ENCODE measurements at regions not wholly inside any gene's neighbourhood (a gene's known extent, or its start where the extent isn't known, plus 50 kb on each side); places are given as distances from the start of the nearest gene placed in this dataset.
A peak's percentile ranks its signal among the peaks of the same experiment; 100 is the strongest.

DNA sequence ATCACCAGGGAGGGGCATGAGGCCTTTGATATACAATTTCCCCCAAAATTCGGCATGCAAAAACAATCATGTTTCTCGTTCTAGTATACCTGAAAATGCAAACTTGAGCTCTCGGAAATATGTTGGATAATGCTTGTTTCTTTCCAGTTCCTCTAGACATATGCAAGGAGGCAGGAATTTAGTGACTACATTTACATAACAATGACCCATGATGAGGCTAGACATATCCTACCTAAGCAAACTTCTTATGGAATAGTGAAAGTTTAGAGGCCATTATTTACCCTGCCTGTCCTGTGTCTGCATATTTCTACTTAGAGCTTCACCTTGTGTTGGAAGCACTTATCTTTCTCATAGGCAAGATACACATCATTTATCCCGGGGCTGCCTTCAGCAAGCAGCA lies 514.6 kb downstream of the KCNJ2 start:
- Histone ChIP-seq H3K36me3 (ENCODE audit: control insufficient read depth, insufficient read depth, low read length) (no peaks in the 10 kb centered on the region), H3K4me3 (replicated peaks; ENCODE audit: low read depth, low read length) (no peak overlapping the region), H3K27me3 (replicated peaks; ENCODE audit: control insufficient read depth, insufficient read depth, low read length) (no peaks in the 10 kb centered on the region)
- TF ChIP-seq, protein P1, sequence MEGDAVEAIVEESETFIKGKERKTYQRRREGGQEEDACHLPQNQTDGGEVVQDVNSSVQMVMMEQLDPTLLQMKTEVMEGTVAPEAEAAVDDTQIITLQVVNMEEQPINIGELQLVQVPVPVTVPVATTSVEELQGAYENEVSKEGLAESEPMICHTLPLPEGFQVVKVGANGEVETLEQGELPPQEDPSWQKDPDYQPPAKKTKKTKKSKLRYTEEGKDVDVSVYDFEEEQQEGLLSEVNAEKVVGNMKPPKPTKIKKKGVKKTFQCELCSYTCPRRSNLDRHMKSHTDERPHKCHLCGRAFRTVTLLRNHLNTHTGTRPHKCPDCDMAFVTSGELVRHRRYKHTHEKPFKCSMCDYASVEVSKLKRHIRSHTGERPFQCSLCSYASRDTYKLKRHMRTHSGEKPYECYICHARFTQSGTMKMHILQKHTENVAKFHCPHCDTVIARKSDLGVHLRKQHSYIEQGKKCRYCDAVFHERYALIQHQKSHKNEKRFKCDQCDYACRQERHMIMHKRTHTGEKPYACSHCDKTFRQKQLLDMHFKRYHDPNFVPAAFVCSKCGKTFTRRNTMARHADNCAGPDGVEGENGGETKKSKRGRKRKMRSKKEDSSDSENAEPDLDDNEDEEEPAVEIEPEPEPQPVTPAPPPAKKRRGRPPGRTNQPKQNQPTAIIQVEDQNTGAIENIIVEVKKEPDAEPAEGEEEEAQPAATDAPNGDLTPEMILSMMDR (IDR thresholded peaks at IDR 0.05; ENCODE audit: insufficient read depth, low read length, poor library complexity, severe bottlenecking): no peak
- DNase-seq (ENCODE audit: extremely low read depth, insufficient read length): no peak

DNA sequence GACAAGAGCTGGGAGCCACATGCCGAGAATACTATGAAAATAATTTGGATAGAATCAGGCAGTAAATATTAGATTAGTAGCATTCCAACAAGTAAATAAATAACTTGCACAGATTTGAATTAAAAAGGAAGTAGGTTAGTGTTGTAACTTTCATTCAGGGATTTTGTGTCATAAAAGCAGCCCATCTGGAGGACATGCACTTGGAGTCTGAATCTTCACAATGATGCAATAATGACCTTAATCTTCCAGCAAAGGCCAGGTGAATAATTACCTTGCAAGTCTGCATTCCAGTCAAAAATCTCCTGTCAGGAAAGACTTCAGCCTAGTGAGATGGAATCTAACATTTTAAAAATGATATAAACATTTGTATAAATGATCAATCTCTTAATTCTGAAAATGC lies 518.1 kb downstream of the KCNJ2 start:
- TF ChIP-seq, protein P1 (IDR thresholded peaks at IDR 0.05; ENCODE audit: insufficient read depth, low read length, poor library complexity, severe bottlenecking): no peak
- Histone ChIP-seq H3K36me3 (ENCODE audit: control insufficient read depth, insufficient read depth, low read length) (no peaks in the 10 kb centered on the region), H3K4me3 (replicated peaks; ENCODE audit: low read depth, low read length) (no peak overlapping the region), H3K27me3 (replicated peaks; ENCODE audit: control insufficient read depth, insufficient read depth, low read length) (no peaks in the 10 kb centered on the region)
- DNase-seq (ENCODE audit: extremely low read depth, insufficient read length): no peak

DNA sequence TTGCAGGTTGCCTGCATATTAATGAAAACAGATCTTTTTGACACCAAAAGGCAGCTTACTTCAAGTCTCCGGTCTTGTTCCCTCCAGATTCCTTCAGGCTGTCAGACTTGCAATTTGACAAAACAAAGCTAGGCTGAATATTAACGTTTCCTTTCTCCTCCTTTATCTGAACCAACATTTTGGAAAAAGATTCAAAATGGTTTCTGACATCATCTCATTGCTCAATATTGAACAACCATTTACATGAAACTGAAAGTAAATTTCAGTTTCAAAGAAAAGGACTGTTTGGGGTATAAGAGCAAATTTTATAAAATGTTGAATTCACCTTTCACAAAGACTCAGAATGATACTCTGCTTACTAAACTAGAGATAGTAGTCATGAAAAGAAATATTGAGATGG lies 521.8 kb downstream of the KCNJ2 start:
- DNase-seq (ENCODE audit: extremely low read depth, insufficient read length): no peak
- TF ChIP-seq, protein P1 (IDR thresholded peaks at IDR 0.05; ENCODE audit: insufficient read depth, low read length, poor library complexity, severe bottlenecking): no peak
- no peak overlapping the region for H3K4me3 ChIP-seq (replicated peaks; ENCODE audit: low read depth, low read length)
- no peaks in the 10 kb centered on the region for H3K36me3 ChIP-seq (ENCODE audit: control insufficient read depth, insufficient read depth, low read length)
- no peaks in the 10 kb centered on the region for H3K27me3 ChIP-seq (replicated peaks; ENCODE audit: control insufficient read depth, insufficient read depth, low read length)

DNA sequence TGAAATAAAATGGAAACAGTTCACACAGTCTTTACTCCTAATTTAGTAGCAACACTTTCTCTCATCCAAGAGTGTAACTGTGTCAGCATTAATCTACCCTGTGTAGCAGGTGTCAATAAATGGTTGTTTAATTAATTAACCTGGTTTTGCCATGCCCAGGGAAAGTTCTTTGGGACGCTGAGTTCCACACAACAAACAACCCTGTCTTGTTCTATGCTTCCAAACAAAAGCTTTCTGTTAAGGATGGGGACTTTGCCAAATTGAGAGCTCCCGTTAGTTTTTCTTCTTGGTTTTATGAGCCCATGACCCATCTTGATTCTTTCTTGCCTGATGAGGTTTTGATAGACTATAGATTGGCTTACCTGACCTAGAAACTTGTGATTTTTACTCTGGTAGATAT lies 530.1 kb downstream of the KCNJ2 start:
- DNase-seq (ENCODE audit: extremely low read depth, insufficient read length): no peak
- Histone ChIP-seq H3K27me3 (replicated peaks; ENCODE audit: control insufficient read depth, insufficient read depth, low read length) (no peaks in the 10 kb centered on the region), H3K4me3 (replicated peaks; ENCODE audit: low read depth, low read length) (no peak overlapping the region), H3K36me3 (ENCODE audit: control insufficient read depth, insufficient read depth, low read length) (no peaks in the 10 kb centered on the region)
- TF ChIP-seq, protein P1 (IDR thresholded peaks at IDR 0.05; ENCODE audit: insufficient read depth, low read length, poor library complexity, severe bottlenecking): no peak

GRCh38 chr17:70702683-70703255 lies 533.4 kb downstream of the KCNJ2 start:
- no peaks in the 10 kb centered on the region for H3K27me3 ChIP-seq (replicated peaks; ENCODE audit: control insufficient read depth, insufficient read depth, low read length)
- no peak overlapping the region for H3K4me3 ChIP-seq (replicated peaks; ENCODE audit: low read depth, low read length)
- TF ChIP-seq, protein P1 (IDR thresholded peaks at IDR 0.05; ENCODE audit: insufficient read depth, low read length, poor library complexity, severe bottlenecking): no peak
- no peaks in the 10 kb centered on the region for H3K36me3 ChIP-seq (ENCODE audit: control insufficient read depth, insufficient read depth, low read length)
- DNase-seq (ENCODE audit: extremely low read depth, insufficient read length): peak; percentile 4

DNA sequence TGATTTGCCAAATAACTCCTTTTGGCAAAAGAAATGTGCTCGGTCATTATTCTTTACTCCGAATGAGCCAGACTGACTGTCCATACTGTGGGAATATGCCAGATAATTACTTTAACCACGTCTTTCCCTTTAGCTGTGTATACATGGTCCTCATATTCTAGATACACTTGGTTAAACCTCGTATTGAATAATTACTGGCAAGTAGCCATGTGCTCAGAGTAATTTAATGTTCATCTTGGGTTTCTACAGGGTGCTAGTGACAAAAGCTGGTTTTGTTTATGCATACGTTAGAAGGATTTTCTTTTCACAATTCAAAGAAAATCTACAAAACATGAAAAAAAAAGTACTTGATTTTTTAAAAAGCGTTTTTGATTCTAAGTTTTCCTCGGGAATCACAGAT lies 540.3 kb downstream of the KCNJ2 start:
- no peaks in the 10 kb centered on the region for H3K27me3 ChIP-seq (replicated peaks; ENCODE audit: control insufficient read depth, insufficient read depth, low read length)
- no peak for DNase-seq (ENCODE audit: extremely low read depth, insufficient read length)
- no peaks in the 10 kb centered on the region for H3K36me3 ChIP-seq (ENCODE audit: control insufficient read depth, insufficient read depth, low read length)
- TF ChIP-seq, protein P1 (IDR thresholded peaks at IDR 0.05; ENCODE audit: insufficient read depth, low read length, poor library complexity, severe bottlenecking): no peak
- H3K4me3 ChIP-seq (replicated peaks; ENCODE audit: low read depth, low read length): no peak overlapping the region

Measured in GM06990 (cell line).